ENCODE measurements at regions not wholly inside any gene's neighbourhood (a gene's known extent, or its start where the extent isn't known, plus 50 kb on each side); places are given as distances from the start of the nearest gene placed in this dataset.

DNA sequence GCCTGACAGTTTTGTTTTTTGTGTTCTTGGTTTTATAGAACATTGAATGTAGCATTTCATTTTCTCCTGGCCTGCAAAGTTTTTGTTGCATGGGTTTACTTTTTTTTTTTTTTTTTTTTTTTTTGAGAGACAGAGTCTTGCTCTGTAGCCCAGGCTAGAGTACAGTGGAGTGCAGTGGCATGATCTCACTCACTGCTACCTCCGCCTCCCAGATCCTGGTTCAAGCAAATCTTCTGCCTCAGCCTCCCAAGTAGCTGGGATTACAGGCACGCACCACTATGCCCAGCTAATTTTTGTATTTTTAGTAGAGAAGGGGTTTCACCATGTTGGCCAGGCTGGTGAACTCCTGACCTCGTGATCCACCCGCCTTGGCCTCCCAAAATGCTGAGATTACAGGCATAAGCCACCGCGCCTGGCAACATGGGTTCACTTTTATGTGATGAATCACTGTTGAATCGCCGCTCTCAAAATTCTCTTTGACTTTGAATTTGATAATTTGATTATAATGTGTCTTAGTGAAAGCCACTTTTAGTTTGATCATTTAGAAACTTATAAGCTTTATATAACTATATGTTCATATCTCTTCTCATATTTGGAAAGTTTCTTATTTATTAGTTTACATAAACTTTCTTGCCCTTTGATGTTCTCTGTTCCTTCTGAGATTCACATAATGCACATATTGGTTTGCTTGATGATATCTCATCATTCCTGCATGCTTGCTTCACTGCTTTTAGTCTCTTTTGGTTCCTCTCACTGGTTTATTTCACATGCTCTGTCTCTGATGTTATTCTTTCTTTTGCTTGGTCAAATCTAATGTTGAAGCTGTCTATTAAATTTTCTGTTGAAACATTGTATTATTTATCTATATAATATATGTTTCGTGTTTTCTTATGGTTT lies 589.0 kb upstream of the CNTN5 start:
- ChIA-PET CTCF (interaction anchor here (0.7 kb wide), 1 partner anchor 146 kb away, joined by 7 read pairs; no protein-coding TSS in a partner anchor), POLR2A (ENCODE audit: low non-redundant PET) (no interaction called here)
- DNase-seq (ENCODE audit: low spot score) = no peak
- TF ChIP-seq, protein P1, sequence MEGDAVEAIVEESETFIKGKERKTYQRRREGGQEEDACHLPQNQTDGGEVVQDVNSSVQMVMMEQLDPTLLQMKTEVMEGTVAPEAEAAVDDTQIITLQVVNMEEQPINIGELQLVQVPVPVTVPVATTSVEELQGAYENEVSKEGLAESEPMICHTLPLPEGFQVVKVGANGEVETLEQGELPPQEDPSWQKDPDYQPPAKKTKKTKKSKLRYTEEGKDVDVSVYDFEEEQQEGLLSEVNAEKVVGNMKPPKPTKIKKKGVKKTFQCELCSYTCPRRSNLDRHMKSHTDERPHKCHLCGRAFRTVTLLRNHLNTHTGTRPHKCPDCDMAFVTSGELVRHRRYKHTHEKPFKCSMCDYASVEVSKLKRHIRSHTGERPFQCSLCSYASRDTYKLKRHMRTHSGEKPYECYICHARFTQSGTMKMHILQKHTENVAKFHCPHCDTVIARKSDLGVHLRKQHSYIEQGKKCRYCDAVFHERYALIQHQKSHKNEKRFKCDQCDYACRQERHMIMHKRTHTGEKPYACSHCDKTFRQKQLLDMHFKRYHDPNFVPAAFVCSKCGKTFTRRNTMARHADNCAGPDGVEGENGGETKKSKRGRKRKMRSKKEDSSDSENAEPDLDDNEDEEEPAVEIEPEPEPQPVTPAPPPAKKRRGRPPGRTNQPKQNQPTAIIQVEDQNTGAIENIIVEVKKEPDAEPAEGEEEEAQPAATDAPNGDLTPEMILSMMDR (conservative IDR thresholded peaks at IDR 0.05; ENCODE audit: low read depth) = no peak
- H3K27ac ChIP-seq = no peak overlapping the region

DNA sequence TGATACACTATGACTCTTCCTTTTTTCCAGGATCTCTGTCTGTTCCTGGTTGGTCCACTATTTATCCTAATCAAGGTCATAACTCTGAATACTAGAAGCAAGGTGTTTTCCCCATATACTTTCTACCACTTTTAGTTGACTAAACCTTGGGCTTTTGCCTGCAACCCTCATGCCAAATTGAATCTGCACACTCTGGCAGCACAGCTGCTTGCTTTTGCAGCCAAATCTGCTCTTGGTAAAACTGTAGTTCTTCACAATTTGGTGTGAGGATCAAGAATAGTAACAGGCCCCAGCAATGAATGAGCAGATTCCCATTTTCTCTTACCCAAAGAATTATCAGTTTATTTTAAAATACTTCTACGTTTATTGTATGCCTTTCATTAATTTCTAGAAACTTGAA lies 586.5 kb upstream of the CNTN5 start:
- H3K27ac ChIP-seq = no peak overlapping the region
- CTCF ChIA-PET = no interaction called here
- TF ChIP-seq, protein P1 (conservative IDR thresholded peaks at IDR 0.05; ENCODE audit: low read depth) = no peak
- no peak for DNase-seq (ENCODE audit: low spot score)
- POLR2A ChIA-PET (ENCODE audit: low non-redundant PET) = no interaction called here

DNA sequence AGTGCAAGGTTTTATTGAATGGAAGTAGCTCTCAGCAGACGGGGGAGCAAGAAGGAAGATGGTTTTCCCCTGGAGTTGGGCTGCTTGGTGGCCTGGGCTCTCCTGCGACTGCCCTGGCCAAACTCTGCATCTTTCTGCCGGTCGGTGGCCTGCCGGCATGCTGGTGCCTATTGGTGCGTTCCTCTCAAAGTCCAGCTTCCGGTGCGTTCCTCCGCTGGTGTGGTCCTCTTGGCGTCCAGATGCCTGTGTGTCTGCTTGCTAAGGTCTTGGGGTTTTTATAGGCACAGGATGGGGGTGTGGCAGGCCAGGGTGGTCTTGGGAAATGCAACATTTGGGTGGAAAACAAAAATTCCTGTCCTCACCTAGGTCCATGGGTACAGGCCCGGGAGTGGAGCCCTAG lies 567.4 kb upstream of the CNTN5 start:
- POLR2A ChIA-PET (ENCODE audit: low non-redundant PET) = no interaction called here
- CTCF ChIA-PET = no interaction called here
- TF ChIP-seq, protein P1 (conservative IDR thresholded peaks at IDR 0.05; ENCODE audit: low read depth) = no peak
- DNase-seq (ENCODE audit: low spot score) = no peak
- no peak overlapping the region for H3K27ac ChIP-seq

DNA sequence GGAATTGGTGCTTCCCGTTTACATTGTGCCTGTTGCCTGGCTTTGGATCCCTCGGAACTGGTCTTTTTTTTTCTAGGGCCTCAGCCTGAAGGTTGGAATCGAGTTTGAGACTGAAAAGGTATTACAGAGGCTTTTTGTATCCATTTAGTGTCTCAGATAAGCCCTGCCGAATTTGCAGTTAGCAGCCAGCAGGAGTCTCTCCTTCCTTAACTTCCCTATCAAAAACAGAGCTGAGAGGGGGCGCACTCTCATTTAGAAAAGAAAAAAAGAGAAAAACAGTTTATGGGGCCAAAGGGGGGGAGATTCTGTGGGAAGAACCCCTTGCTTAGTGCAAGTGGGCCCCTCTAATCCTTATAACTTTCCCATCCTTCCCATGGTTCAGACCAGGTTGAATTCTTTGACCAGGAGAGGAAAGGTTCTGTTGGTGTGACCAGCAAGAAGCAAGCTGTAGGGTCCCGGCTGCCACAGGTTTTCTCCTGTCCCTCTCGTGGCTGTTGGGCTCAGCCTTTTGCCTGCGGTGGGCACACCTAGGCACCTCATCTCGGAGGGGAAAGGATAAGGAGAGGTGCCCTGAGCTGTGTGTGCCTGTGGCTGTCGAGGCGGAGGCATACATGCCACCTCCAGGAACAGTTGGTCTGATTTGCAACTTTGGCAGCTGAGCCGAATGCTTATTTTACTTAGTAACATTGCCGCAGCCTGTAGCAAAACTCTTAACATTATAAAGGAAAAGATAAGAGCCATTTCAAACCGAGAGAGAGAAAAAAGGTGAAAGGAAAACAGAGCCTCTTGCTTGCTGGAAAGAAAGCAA lies 565.0 kb upstream of the CNTN5 start:
- TF ChIP-seq, protein P1 (conservative IDR thresholded peaks at IDR 0.05; ENCODE audit: low read depth) = no peak
- DNase-seq (ENCODE audit: low spot score) = no peak
- POLR2A ChIA-PET (ENCODE audit: low non-redundant PET) = no interaction called here
- H3K27ac ChIP-seq = no peak overlapping the region
- CTCF ChIA-PET = no interaction called here

DNA sequence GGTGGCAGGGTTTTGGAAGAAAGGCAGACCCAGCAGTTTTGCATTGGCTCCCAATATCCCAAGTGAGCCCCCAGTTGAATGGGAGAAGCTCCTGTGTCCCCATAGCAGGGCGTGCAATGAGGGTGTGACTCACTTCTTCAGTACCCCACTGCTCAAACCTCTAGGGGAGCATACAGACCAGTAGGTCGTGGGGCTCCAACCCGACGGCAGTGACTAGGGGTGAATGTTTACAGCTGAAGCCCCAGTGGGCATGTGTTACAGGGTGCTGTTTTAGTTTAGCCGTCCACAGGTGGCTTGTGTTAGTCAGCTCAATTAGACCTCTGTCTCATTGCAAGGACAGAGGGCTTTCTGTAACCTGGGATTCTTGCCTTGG lies 564.5 kb upstream of the CNTN5 start:
- CTCF ChIA-PET = no interaction called here
- no peak for DNase-seq (ENCODE audit: low spot score)
- H3K27ac ChIP-seq = no peak overlapping the region
- POLR2A ChIA-PET (ENCODE audit: low non-redundant PET) = no interaction called here
- TF ChIP-seq, protein P1 (conservative IDR thresholded peaks at IDR 0.05; ENCODE audit: low read depth) = no peak

DNA sequence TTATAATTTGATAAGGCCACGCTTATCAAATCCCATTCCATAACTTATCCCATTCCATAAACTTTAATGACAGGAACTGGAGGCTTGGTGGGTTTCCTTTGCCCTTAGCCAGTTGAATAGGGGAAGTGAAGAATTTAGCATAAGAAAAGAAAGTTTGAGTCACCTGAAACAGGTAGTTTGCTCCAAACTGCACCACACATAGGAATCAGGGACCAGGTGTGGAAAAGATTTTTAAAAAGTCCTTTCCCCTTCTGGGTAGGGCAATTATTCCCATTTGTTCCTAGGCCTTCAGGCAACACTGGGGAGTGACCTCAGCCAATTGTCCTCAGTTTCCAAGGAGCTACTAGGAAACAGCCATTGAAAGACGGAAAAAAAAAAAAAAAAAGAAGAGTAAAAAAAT lies 525.7 kb upstream of the CNTN5 start:
- CTCF ChIA-PET = interaction anchor here (0.6 kb wide), 1 partner anchor 18 kb away, joined by 4 read pairs; no protein-coding TSS in a partner anchor
- TF ChIP-seq, protein P1 (conservative IDR thresholded peaks at IDR 0.05; ENCODE audit: low read depth) = no peak
- no peak overlapping the region for H3K27ac ChIP-seq
- no peak for DNase-seq (ENCODE audit: low spot score)
- POLR2A ChIA-PET (ENCODE audit: low non-redundant PET) = no interaction called here

All from RWPE1 (cell line).